Testis (tissue), 2 donors: ENCODE measurements at regions not wholly inside any gene's neighbourhood (a gene's known extent, or its start where the extent isn't known, plus 50 kb on each side); places are given as distances from the start of the nearest gene placed in this dataset.

ENCODE experiments used
- DNase-seq: peaks from one replicate; pipeline ENCODE4 v3.0.0-alpha.2; 2019
- H3K27ac ChIP-seq, 2 donors: fragments of 200-600 bp; sonication (generic); one replicate each; pipeline ENCODE4 v1.5.1; 2019
- H3K27me3 ChIP-seq: fragments of 200-600 bp; sonication (generic); one replicate; pipeline ENCODE4 v1.5.1; 2019
- H3K36me3 ChIP-seq: fragments of 200-600 bp; sonication (generic); one replicate; pipeline ENCODE4 v1.5.1; 2017; ENCODE audit warnings: low read depth; ENCODE audit errors: missing control alignments
- H3K4me1 ChIP-seq: fragments of 200-600 bp; sonication (generic); one replicate; pipeline ENCODE4 v1.5.1; 2019
- H3K4me3 ChIP-seq, 2 donors: fragments of 200-600 bp; sonication (generic); one replicate each; pipeline ENCODE4 v1.5.1; 2017 to 2019
- H3K9me3 ChIP-seq: fragments of 200-600 bp; sonication (generic); one replicate; pipeline ENCODE4 v1.5.1; 2017
- POLR2A ChIP-seq: fragments of 450-650 bp; IDR thresholded peaks from one replicate; pipeline ENCODE4 v1.6.1; 2017; ENCODE audit warnings: antibody characterized with exemption, mild to moderate bottlenecking, moderate library complexity
- WGBS, 2 donors: methylation state at CpG; one replicate each; pipeline ENCODE4 v1.1.5; 2018; 5-methylcytosine and 5-hydroxymethylcytosine counted together
- intact Hi-C: fragments of 100-400 bp; cut with DNase I; formaldehyde crosslinking; loops from one replicate; pipeline ENCODE4 v1.15.1; 2023; ENCODE audit warnings: low total_unique reads
- TF ChIP-seq, protein P1 (sequence below), 3 experiments: fragments of 450-650 bp in 2 of 3; fragments of 200-600 bp in 1 of 3; sonication (generic) in 1 of 3; IDR thresholded peaks; one replicate each; pipeline ENCODE4 v1.5.1; 2016 to 2019; ENCODE audit warnings: antibody characterized with exemption in 3 of 3, mild to moderate bottlenecking in 2 of 3, moderate library complexity in 1 of 3

DNA sequence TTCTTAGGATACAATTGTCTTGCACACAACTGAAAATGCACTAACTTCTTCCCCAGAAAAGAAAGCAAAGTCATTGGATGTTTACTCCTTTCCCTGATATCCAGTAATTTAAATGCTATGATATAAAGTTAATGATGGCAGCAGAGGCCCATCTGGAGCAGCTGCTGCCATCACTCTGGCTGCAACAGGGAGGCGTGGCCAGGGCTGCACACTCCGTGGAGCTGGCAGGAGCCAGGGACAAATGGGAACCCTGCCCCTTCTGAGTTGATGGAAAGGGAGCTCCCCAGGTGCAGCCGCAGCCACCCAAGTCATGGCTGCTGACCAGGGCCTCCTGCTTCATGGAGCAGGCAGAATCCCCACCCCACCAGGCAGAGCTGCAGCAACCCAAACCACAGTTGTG lies 72.6 kb upstream of the ALDH1A3 start:
- DNase-seq = no peak
- no peaks in the 10 kb centered on the region for H3K9me3 ChIP-seq
- no peaks in the 10 kb centered on the region for H3K27me3 ChIP-seq
- H3K36me3 ChIP-seq = no peaks in the 10 kb centered on the region
- H3K27ac ChIP-seq = no peak overlapping the region
- H3K4me3 ChIP-seq = no peak overlapping the region
- no peak for TF ChIP-seq POLR2A
- TF ChIP-seq, protein P1, sequence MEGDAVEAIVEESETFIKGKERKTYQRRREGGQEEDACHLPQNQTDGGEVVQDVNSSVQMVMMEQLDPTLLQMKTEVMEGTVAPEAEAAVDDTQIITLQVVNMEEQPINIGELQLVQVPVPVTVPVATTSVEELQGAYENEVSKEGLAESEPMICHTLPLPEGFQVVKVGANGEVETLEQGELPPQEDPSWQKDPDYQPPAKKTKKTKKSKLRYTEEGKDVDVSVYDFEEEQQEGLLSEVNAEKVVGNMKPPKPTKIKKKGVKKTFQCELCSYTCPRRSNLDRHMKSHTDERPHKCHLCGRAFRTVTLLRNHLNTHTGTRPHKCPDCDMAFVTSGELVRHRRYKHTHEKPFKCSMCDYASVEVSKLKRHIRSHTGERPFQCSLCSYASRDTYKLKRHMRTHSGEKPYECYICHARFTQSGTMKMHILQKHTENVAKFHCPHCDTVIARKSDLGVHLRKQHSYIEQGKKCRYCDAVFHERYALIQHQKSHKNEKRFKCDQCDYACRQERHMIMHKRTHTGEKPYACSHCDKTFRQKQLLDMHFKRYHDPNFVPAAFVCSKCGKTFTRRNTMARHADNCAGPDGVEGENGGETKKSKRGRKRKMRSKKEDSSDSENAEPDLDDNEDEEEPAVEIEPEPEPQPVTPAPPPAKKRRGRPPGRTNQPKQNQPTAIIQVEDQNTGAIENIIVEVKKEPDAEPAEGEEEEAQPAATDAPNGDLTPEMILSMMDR (IDR thresholded peaks at IDR 0.05) = no peak
- no peaks in the 10 kb centered on the region for H3K4me1 ChIP-seq
- 76 to 92% methylated on average over 2 to 3 of the region's 3 CpGs for WGBS, 2 donors
- intact Hi-C loops = no loop called here

DNA sequence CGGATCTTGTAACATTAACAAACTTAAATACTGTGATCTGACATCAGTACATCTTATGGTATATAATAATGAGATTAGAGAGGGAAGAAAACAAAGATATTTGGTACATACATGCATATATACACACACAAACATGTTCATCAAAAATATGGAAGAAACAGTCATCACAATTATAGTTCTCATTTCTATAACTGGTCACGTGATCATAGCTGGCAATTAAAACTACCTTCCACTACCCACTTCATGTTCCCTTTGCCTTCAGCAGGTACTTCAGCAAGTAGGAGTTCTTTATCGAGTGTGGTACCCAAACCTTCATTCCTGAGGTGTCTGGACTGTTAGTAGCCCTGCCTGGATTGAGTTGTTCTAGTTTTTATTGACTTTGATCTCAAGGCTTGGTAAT lies 70.9 kb upstream of the ALDH1A3 start:
- no peaks in the 10 kb centered on the region for H3K4me1 ChIP-seq
- 85 to 94% methylated on average over 3 of the region's 3 CpGs for WGBS, 2 donors
- no peak for DNase-seq
- H3K9me3 ChIP-seq = no peaks in the 10 kb centered on the region
- no peak overlapping the region for H3K27ac ChIP-seq
- intact Hi-C loops = no loop called here
- TF ChIP-seq, protein P1 (IDR thresholded peaks at IDR 0.05) = no peak
- TF ChIP-seq POLR2A = no peak
- no peak overlapping the region for H3K4me3 ChIP-seq
- no peaks in the 10 kb centered on the region for H3K27me3 ChIP-seq
- H3K36me3 ChIP-seq = no peaks in the 10 kb centered on the region

DNA sequence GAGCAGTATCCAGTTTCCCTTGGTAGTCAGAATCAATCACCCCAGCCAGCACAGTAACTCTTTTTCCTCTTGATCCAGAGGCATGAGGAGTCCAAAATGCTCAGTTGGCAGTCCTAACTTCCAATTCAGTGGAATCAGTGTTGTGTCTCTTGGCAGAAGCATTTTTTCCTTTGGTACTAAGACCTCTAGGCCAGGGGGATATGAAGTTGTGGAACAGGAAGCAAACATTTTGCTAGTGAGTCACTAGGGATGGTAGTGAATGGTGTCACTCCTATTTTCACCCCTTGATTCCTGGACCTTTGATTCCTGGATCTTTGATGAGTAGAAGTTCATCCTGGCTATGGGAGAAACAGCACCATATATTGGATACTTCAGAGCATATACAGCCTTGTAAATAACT lies 70.5 kb upstream of the ALDH1A3 start:
- Histone ChIP-seq H3K27me3 (no peaks in the 10 kb centered on the region), H3K4me1 (no peaks in the 10 kb centered on the region), H3K4me3 (no peak overlapping the region), H3K27ac (no peak overlapping the region), H3K9me3 (no peaks in the 10 kb centered on the region), H3K36me3 (no peaks in the 10 kb centered on the region)
- intact Hi-C loops = no loop called here
- TF ChIP-seq, protein P1 (IDR thresholded peaks at IDR 0.05) = no peak
- no peak for DNase-seq

DNA sequence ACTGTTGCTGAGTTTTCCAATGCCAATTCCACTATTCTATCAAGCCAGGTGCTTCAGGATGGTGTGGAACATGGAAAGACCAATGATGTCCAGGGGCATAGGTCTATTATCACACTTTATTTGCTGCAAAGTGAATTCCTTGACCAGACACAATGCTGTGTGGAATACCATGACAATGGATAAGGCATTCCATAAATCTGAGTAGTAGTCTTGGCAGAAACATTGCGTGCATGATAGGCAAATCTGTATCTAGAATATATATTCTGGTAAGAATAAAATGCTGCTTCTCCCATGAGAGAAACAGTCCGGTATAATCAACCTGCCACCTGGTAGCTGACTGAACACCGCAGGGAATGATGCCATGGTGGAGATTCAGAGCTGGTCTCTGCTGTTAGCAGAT lies 70.0 kb upstream of the ALDH1A3 start:
- WGBS, 2 donors = 91 to 95% methylated on average over 3 of the region's 3 CpGs
- no peaks in the 10 kb centered on the region for H3K36me3 ChIP-seq
- H3K4me3 ChIP-seq = no peak overlapping the region
- TF ChIP-seq, protein P1 (IDR thresholded peaks at IDR 0.05) = no peak
- no peak for TF ChIP-seq POLR2A
- intact Hi-C loops = no loop called here
- no peak for DNase-seq
- no peak overlapping the region for H3K27ac ChIP-seq
- H3K4me1 ChIP-seq = no peaks in the 10 kb centered on the region
- no peaks in the 10 kb centered on the region for H3K9me3 ChIP-seq
- no peaks in the 10 kb centered on the region for H3K27me3 ChIP-seq

DNA sequence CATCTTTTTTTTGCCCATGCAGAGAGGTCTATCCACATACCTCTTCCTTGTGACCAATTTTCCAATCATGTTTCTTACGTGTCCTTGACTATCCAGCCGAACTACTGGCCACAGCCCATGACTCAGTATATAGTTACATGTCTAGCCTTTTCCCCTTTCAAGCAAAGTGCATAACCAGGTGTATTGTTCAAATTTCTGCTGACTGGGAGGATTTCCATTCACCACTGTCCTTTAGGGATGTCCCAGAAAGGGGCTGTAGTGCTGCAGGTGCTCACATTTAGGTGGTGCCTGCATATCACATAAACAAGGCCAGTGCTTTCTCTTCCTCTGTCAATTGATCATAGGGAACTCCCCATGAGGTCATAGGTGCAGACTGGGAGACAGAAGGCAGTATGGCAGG lies 69.4 kb upstream of the ALDH1A3 start:
- H3K27me3 ChIP-seq = no peaks in the 10 kb centered on the region
- H3K4me3 ChIP-seq = no peak overlapping the region
- H3K36me3 ChIP-seq = no peaks in the 10 kb centered on the region
- WGBS, 2 donors = 95 to 97% methylated on average over 2 of the region's 2 CpGs
- DNase-seq = no peak
- H3K4me1 ChIP-seq = no peaks in the 10 kb centered on the region
- TF ChIP-seq, protein P1 (IDR thresholded peaks at IDR 0.05) = no peak
- TF ChIP-seq POLR2A = no peak
- no peak overlapping the region for H3K27ac ChIP-seq
- H3K9me3 ChIP-seq = no peaks in the 10 kb centered on the region
- intact Hi-C loops = no loop called here
